Testis (tissue), 2 donors: ENCODE measurements at regions not wholly inside any gene's neighbourhood (a gene's known extent, or its start where the extent isn't known, plus 50 kb on each side); places are given as distances from the start of the nearest gene placed in this dataset.

Experiments used
- DNase-seq: peaks from one replicate; pipeline ENCODE4 v3.0.0-alpha.2; 2019
- H3K27ac ChIP-seq, 2 donors: fragments of 200-600 bp; sonication (generic); one replicate each; pipeline ENCODE4 v1.5.1; 2019
- H3K27me3 ChIP-seq: fragments of 200-600 bp; sonication (generic); one replicate; pipeline ENCODE4 v1.5.1; 2019
- H3K36me3 ChIP-seq: fragments of 200-600 bp; sonication (generic); one replicate; pipeline ENCODE4 v1.5.1; 2017; ENCODE audit warnings: low read depth; ENCODE audit errors: missing control alignments
- H3K4me1 ChIP-seq: fragments of 200-600 bp; sonication (generic); one replicate; pipeline ENCODE4 v1.5.1; 2019
- H3K4me3 ChIP-seq, 2 donors: fragments of 200-600 bp; sonication (generic); one replicate each; pipeline ENCODE4 v1.5.1; 2017 to 2019
- H3K9me3 ChIP-seq: fragments of 200-600 bp; sonication (generic); one replicate; pipeline ENCODE4 v1.5.1; 2017
- POLR2A ChIP-seq: fragments of 450-650 bp; IDR thresholded peaks from one replicate; pipeline ENCODE4 v1.6.1; 2017; ENCODE audit warnings: antibody characterized with exemption, mild to moderate bottlenecking, moderate library complexity
- WGBS, 2 donors: methylation state at CpG; one replicate each; pipeline ENCODE4 v1.1.5; 2018; 5-methylcytosine and 5-hydroxymethylcytosine counted together
- intact Hi-C: fragments of 100-400 bp; cut with DNase I; formaldehyde crosslinking; loops from one replicate; pipeline ENCODE4 v1.15.1; 2023; ENCODE audit warnings: low total_unique reads
- TF ChIP-seq, protein P1 (sequence below), 3 experiments: fragments of 450-650 bp in 2 of 3; fragments of 200-600 bp in 1 of 3; sonication (generic) in 1 of 3; IDR thresholded peaks; one replicate each; pipeline ENCODE4 v1.5.1; 2016 to 2019; ENCODE audit warnings: antibody characterized with exemption in 3 of 3, mild to moderate bottlenecking in 2 of 3, moderate library complexity in 1 of 3

DNA sequence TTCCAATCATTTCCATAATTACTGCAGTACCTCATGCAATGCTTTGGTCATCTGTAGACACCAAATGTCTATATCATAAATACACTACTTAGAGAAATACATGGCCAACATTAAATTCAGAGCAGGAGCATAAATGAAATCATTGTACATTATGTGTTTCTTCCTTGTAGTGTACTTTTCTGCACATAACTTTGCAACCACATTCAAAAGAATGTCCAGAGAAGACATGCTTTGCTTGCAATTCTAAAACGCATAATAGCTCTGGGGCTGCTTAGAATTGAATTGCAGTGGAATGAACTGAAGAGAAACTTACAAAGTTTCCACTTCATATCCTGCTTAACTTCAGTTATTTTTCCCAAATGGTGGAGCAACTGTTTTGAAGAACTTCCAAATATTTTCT is 664.4 kb downstream of the DSC3 start:
- TF ChIP-seq, protein P1, sequence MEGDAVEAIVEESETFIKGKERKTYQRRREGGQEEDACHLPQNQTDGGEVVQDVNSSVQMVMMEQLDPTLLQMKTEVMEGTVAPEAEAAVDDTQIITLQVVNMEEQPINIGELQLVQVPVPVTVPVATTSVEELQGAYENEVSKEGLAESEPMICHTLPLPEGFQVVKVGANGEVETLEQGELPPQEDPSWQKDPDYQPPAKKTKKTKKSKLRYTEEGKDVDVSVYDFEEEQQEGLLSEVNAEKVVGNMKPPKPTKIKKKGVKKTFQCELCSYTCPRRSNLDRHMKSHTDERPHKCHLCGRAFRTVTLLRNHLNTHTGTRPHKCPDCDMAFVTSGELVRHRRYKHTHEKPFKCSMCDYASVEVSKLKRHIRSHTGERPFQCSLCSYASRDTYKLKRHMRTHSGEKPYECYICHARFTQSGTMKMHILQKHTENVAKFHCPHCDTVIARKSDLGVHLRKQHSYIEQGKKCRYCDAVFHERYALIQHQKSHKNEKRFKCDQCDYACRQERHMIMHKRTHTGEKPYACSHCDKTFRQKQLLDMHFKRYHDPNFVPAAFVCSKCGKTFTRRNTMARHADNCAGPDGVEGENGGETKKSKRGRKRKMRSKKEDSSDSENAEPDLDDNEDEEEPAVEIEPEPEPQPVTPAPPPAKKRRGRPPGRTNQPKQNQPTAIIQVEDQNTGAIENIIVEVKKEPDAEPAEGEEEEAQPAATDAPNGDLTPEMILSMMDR (IDR thresholded peaks at IDR 0.05): no peak
- no peak for TF ChIP-seq POLR2A
- 46 to 68% methylated on average over 1 of the region's 1 CpG for WGBS, 2 donors
- no peak for DNase-seq
- H3K27ac ChIP-seq: no peak overlapping the region
- H3K27me3 ChIP-seq: no peaks in the 10 kb centered on the region
- no peaks in the 10 kb centered on the region for H3K9me3 ChIP-seq
- no peaks in the 10 kb centered on the region for H3K36me3 ChIP-seq
- H3K4me3 ChIP-seq: no peak overlapping the region
- intact Hi-C loops: no loop called here
- no peaks in the 10 kb centered on the region for H3K4me1 ChIP-seq

DNA sequence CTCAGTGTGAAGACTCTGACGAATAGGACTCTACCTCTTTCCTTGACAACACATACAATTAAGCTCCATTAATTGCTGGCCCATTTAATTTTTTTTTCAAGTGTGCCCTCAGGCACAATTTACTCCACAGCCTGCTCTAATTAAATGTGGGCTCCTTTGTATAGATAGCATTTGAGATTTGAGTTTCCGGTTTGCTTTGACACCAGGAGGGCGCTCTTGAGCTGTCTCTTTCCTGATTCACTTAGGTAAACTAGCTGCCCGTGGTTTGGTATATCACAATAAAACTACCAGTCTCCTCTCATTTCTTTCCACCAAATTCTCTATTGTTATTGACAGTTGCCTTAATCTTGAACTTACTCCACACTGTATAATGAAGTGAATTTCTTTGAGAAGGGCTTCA is 666.0 kb downstream of the DSC3 start:
- TF ChIP-seq POLR2A: no peak
- TF ChIP-seq, protein P1 (IDR thresholded peaks at IDR 0.05): no peak
- intact Hi-C loops: no loop called here
- no peak for DNase-seq
- Histone ChIP-seq H3K9me3 (no peaks in the 10 kb centered on the region), H3K27ac (no peak overlapping the region), H3K4me3 (no peak overlapping the region), H3K4me1 (no peaks in the 10 kb centered on the region), H3K36me3 (no peaks in the 10 kb centered on the region), H3K27me3 (no peaks in the 10 kb centered on the region)
- WGBS, 2 donors: 66 to 70% methylated on average over 4 of the region's 4 CpGs

DNA sequence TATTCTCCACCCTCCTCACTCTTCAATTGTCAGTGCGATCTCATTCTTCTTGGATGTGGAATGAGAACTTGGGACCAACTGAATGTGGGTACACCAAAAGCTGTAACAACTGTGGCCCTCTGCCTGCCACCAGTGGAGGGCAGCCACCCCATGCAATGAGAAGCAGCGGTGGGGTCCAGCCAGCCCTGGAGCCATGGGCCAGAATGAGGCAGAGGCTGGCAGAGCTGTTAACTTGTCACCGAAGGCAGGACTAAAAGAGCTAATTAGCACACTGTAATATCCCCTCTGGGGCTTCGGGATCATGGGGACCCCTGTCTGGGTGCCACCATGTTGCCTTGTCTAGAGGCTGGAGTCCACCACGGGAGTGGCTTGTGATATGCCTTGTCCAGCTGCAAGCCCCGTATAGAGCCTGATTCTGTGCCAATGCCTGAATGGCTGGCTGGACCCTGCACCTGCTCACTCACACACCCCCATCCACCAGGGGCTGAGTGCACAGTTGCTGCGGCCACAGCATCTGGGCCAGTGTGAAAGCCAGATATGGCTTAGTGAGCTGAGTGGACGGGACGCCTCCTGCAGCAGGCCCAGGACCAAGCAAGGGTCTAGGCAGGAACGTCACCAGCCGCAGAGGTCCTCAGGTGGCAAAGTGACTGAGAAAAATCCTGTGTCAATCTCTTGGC is 680.5 kb downstream of the DSC3 start:
- no peaks in the 10 kb centered on the region for H3K27me3 ChIP-seq
- intact Hi-C loops: no loop called here
- no peak for TF ChIP-seq POLR2A
- TF ChIP-seq, protein P1 (IDR thresholded peaks at IDR 0.05): no peak
- H3K9me3 ChIP-seq: no peaks in the 10 kb centered on the region
- H3K4me3 ChIP-seq: no peak overlapping the region
- no peak for DNase-seq
- no peak overlapping the region for H3K27ac ChIP-seq
- 82% methylated on average over 8 to 10 of the region's 11 CpGs for WGBS, 2 donors
- H3K36me3 ChIP-seq: no peaks in the 10 kb centered on the region
- no peaks in the 10 kb centered on the region for H3K4me1 ChIP-seq

DNA sequence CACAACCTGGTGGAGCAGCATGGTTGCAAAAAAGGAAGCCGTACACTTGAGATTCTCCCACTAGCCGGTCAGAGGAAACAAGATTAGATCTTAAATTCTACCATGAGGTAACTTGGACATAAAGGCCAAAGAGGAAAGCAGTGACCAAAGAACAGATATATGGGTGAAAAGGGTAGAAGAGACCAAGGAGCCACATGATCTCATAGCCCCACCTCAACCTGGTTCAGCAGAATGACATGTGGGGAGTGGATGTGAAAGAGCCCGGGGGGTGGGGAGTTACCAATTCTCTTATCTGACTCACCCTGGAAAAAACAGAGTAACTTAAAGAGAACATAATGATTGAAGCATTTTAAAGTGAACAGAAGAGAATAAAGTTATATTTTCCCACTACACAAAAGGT is 683.0 kb downstream of the DSC3 start:
- intact Hi-C loops: no loop called here
- H3K4me1 ChIP-seq: no peaks in the 10 kb centered on the region

More for the DNA sequence above, 683.0 kb downstream of the DSC3 start:
- H3K36me3 ChIP-seq: no peaks in the 10 kb centered on the region
- no peak overlapping the region for H3K4me3 ChIP-seq
- no peak overlapping the region for H3K27ac ChIP-seq
- TF ChIP-seq, protein P1 (IDR thresholded peaks at IDR 0.05): no peak
- TF ChIP-seq POLR2A: no peak
- 76 to 80% methylated on average over 3 of the region's 3 CpGs for WGBS, 2 donors
- no peaks in the 10 kb centered on the region for H3K9me3 ChIP-seq
- no peak for DNase-seq
- H3K27me3 ChIP-seq: no peaks in the 10 kb centered on the region
